ENCODE measurements at regions not wholly inside any gene's neighbourhood (a gene's known extent, or its start where the extent isn't known, plus 50 kb on each side); places are given as distances from the start of the nearest gene placed in this dataset.

DNA sequence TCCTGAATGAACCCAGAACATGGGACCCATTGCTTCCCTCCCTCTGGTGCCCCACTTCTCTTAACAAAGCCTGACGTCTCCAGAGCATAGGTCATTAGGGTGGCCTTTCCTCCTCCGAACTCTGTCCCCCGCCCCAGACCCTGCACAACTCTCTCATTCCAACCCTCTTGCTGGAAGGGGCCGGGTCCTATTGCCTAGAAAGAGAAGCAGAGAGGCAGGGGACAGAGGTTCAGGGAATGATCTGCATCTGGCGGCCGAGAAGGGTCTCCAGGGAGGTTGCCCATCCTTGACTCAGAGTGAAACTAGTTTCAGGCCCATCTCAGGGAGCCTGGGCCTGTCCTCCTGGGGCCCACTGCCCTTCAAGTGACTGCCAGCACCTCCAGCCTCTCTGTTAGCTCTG is 79.0 kb downstream of the LINGO1 start:
- Histone ChIP-seq H3K36me3 (no peaks in the 10 kb centered on the region), H3K9me3 (no peaks in the 10 kb centered on the region), H3K27ac (no peak overlapping the region), H3K4me1 (no peaks in the 10 kb centered on the region), H3K27me3 (peaks cover 0 to 8% (median 0%) of the 10 kb centered on the region in 4 donors), H3K4me3 (no peak overlapping the region)
- 78 to 100% methylated on average over 1 to 6 of the region's 6 CpGs for WGBS, 2 donors
- intact Hi-C loops (cut with DNase I), result no loop called here
- no peak for DNase-seq
- TF ChIP-seq, protein P1, sequence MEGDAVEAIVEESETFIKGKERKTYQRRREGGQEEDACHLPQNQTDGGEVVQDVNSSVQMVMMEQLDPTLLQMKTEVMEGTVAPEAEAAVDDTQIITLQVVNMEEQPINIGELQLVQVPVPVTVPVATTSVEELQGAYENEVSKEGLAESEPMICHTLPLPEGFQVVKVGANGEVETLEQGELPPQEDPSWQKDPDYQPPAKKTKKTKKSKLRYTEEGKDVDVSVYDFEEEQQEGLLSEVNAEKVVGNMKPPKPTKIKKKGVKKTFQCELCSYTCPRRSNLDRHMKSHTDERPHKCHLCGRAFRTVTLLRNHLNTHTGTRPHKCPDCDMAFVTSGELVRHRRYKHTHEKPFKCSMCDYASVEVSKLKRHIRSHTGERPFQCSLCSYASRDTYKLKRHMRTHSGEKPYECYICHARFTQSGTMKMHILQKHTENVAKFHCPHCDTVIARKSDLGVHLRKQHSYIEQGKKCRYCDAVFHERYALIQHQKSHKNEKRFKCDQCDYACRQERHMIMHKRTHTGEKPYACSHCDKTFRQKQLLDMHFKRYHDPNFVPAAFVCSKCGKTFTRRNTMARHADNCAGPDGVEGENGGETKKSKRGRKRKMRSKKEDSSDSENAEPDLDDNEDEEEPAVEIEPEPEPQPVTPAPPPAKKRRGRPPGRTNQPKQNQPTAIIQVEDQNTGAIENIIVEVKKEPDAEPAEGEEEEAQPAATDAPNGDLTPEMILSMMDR (IDR thresholded peaks at IDR 0.05), result no peak
- TF ChIP-seq POLR2A (IDR thresholded peaks at IDR 0.05), result no peak

DNA sequence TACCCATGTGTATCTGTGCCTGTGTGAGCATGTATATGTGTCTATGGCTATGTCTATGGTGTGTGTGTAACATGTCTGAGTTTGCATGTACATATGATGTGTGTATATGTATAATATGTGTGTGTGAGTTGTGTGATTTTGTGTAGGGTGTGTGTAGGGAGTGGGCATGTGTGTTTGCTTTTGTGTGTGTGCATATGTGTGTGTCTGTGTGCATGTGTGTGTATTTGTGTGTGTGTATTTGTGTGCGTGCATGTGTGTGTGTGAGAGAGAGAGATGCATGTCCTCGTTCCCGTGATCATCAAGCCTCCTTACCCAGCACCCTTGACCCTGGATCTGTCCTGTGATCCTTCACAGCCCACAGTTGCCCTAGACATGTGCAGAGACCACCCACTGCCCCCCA is 79.5 kb downstream of the LINGO1 start:
- DNase-seq, result no peak

DNA sequence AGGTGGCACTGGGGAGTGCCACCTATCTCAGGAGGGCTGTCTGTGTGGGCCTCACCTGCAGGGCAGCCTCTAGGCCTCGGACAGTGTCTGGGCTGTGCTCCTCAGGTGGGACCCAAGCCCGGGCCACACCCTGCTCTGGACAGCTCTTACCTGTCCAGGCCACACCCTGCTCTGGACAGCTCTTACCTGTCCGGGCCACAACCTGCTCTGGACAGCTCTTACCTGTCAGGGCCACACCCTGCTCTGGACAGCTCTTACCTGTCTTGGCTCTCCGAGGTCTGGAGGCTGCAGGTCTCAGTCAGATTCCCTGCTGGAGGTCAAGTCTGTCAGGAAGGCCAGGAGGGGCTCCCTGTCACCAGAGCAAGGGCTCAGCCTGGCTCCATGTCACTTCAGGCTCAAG is 80.6 kb downstream of the LINGO1 start:
- no peaks in the 10 kb centered on the region for H3K4me1 ChIP-seq
- no peaks in the 10 kb centered on the region for H3K36me3 ChIP-seq
- no peak overlapping the region for H3K4me3 ChIP-seq
- WGBS, 2 donors, result no CpG with 5 or more reads among the region's 4 CpGs
- intact Hi-C loops (cut with DNase I), result no loop called here
- no peak overlapping the region for H3K27ac ChIP-seq
- no peak for DNase-seq
- peaks cover 0 to 8% (median 0%) of the 10 kb centered on the region in 4 donors for H3K27me3 ChIP-seq
- no peak for TF ChIP-seq POLR2A (IDR thresholded peaks at IDR 0.05)
- TF ChIP-seq, protein P1 (IDR thresholded peaks at IDR 0.05), result no peak
- no peaks in the 10 kb centered on the region for H3K9me3 ChIP-seq

More for the DNA sequence above, 79.5 kb downstream of the LINGO1 start:
- TF ChIP-seq, protein P1 (IDR thresholded peaks at IDR 0.05), result no peak
- TF ChIP-seq POLR2A (IDR thresholded peaks at IDR 0.05), result no peak
- 77 to 94% methylated on average over 3 of the region's 3 CpGs for WGBS, 2 donors
- Histone ChIP-seq H3K4me3 (no peak overlapping the region), H3K27me3 (peaks cover 0 to 8% (median 0%) of the 10 kb centered on the region in 4 donors), H3K27ac (no peak overlapping the region), H3K9me3 (no peaks in the 10 kb centered on the region), H3K4me1 (no peaks in the 10 kb centered on the region), H3K36me3 (no peaks in the 10 kb centered on the region)
- intact Hi-C loops (cut with DNase I), result no loop called here

DNA sequence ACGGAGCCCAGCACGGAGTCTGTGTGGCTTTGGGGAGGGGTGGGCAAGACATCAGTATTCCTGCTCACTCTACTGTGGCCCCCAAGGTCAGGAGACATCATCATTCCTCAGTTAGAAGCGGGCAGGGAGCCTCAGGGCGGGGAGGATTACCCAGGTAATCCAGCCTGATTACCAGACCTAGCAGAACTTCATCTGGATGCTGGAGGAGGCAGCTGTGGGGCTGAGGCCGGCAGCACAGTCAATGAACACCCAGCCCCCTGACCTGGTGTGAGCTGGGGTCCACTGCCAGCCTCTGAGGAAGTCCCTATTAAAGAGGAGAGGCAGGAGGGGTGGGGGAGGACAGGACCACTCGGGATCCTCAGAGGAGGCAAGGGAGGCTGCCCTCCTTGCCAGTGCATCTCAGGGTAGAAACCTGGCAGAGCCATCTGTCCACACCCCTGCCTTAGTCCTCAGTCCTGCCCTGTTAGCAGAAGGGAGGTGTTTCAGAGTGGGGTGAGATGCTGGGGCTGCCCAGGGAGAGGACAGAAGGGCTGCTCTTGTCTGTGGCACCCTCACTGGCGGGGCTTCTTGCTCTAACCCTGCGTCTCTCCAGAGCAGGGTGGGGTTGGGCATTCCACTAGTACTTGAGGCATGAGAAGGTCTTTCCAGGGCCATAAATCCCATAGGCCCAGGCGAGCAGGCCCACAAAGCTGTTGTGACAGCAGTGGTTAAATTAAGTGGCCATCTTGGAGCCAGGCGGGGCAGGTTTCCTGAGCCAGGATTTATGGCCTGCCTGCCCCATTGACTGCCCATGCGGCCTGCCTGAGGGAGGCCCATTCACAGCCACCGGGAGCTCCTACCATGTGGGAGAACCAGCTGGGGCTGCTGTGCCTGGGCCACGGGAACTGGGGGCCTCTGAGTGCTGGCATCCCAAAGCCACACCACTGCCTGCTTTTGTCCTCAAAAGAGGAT is 82.1 kb downstream of the LINGO1 start:
- no peak overlapping the region for H3K27ac ChIP-seq
- intact Hi-C loops (cut with DNase I), result no loop called here
- H3K4me1 ChIP-seq, result no peaks in the 10 kb centered on the region
- H3K9me3 ChIP-seq, result no peaks in the 10 kb centered on the region
- 78% methylated on average over 5 of the region's 13 CpGs; no CpG with 5 or more reads in 1 of the 2 donors for WGBS, 2 donors
- DNase-seq, result no peak
- no peak for TF ChIP-seq POLR2A (IDR thresholded peaks at IDR 0.05)
- TF ChIP-seq, protein P1 (IDR thresholded peaks at IDR 0.05), result no peak
- H3K4me3 ChIP-seq, result no peak overlapping the region
- peaks cover 0 to 8% (median 0%) of the 10 kb centered on the region in 4 donors for H3K27me3 ChIP-seq
- no peaks in the 10 kb centered on the region for H3K36me3 ChIP-seq

DNA sequence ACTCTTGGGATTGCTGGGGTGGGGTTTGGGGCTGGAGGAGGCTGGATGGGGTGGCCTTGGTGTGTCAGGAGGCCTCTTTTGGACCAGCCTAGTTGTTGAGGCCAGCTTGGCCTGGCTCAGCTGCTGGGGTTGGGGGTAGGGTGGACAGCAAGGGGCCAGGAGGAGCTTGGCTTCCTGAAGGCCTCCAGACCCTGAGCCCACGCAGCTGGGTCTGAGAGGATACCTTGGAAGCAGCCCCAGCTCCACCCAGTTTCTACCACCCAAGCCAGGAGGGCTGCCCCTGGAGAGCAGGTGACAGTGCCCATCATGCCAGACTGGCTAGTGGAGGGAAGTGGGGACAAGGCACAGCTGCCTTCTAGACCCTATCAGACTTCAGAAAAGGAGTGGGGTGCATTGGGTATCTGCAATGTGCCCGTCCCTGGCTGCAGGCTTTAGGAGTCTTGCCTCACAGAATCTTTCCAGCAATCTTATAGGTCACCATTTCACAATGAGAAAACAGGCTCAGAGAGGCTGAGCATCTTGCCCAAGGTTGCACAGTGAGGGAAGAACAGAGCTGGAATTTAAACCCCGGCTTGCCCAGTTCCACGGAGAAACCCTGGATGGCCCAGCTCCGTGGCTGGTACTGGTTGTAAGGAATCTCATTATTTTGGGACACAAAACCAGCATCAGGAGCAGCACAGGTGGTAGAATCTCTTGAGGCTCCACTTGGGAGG is 83.0 kb downstream of the LINGO1 start:
- TF ChIP-seq, protein P1 (IDR thresholded peaks at IDR 0.05), result no peak
- no peak for TF ChIP-seq POLR2A (IDR thresholded peaks at IDR 0.05)
- intact Hi-C loops (cut with DNase I), result loop anchor here (10.0 kb wide), 1 partner anchor 365 kb away; no protein-coding TSS in a partner anchor
- DNase-seq, result no peak
- no peaks in the 10 kb centered on the region for H3K36me3 ChIP-seq
- H3K9me3 ChIP-seq, result no peaks in the 10 kb centered on the region
- H3K27ac ChIP-seq, result no peak overlapping the region
- no peaks in the 10 kb centered on the region for H3K4me1 ChIP-seq
- H3K4me3 ChIP-seq, result no peak overlapping the region
- 67 to 82% methylated on average over 1 to 3 of the region's 5 CpGs for WGBS, 2 donors
- H3K27me3 ChIP-seq, result peaks cover 0 to 13% (median 0%) of the 10 kb centered on the region in 4 donors

Measured in esophagus squamous epithelium (tissue), 5 donors.